ENCODE measurements at regions not wholly inside any gene's neighbourhood (a gene's known extent, or its start where the extent isn't known, plus 50 kb on each side); places are given as distances from the start of the nearest gene placed in this dataset.

GRCh38 chr16:64090327-64090726 is 1031.5 kb downstream of the CDH11 start:
- Histone ChIP-seq H3K36me3 (no peaks in the 10 kb centered on the region), H3K4me3 (no peak overlapping the region), H3K4me1 (peaks cover 0 to 18% (median 2%) of the 10 kb centered on the region in 4 donors), H3K27ac (no peak overlapping the region), H3K27me3 (no peaks in the 10 kb centered on the region), H3K9me3 (no peaks in the 10 kb centered on the region)
- TF ChIP-seq POLR2AphosphoS5 (IDR thresholded peaks at IDR 0.05) (no peak), CTCF (IDR thresholded peaks at IDR 0.05) (no peak), EP300 (IDR thresholded peaks at IDR 0.05) (no peak), POLR2A (IDR thresholded peaks at IDR 0.05) (no peak)
- intact Hi-C loops (cut with DNase I), result no loop called here
- WGBS, 2 donors, result 47 to 67% methylated on average over 2 of the region's 2 CpGs
- DNase-seq, result no peak

GRCh38 chr16:64089697-64090096 is 1032.2 kb downstream of the CDH11 start:
- Histone ChIP-seq H3K27me3 (no peaks in the 10 kb centered on the region), H3K27ac (no peak overlapping the region), H3K36me3 (no peaks in the 10 kb centered on the region), H3K9me3 (no peaks in the 10 kb centered on the region), H3K4me1 (peaks cover 0 to 18% (median 2%) of the 10 kb centered on the region in 4 donors), H3K4me3 (no peak overlapping the region)
- intact Hi-C loops (cut with DNase I), result no loop called here
- no peak for TF ChIP-seq POLR2AphosphoS5 (IDR thresholded peaks at IDR 0.05)
- peak in 2 of 4 experiments; percentile 22 to 26 for TF ChIP-seq CTCF (IDR thresholded peaks at IDR 0.05)
- no peak for DNase-seq

- no peak for DNase-seq
- 79 to 80% methylated on average over 5 of the region's 5 CpGs for WGBS, 2 donors
- no peaks in the 10 kb centered on the region for H3K9me3 ChIP-seq
- no peaks in the 10 kb centered on the region for H3K36me3 ChIP-seq
- peaks cover 0 to 10% (median 0%) of the 10 kb centered on the region in 4 donors for H3K4me1 ChIP-seq
- intact Hi-C loops (cut with DNase I), result no loop called here
- no peaks in the 10 kb centered on the region for H3K27me3 ChIP-seq
- TF ChIP-seq POLR2AphosphoS5 (IDR thresholded peaks at IDR 0.05) (no peak), CTCF (IDR thresholded peaks at IDR 0.05) (no peak), EP300 (IDR thresholded peaks at IDR 0.05) (no peak), POLR2A (IDR thresholded peaks at IDR 0.05) (no peak)
- H3K4me3 ChIP-seq, result no peak overlapping the region
- no peak overlapping the region for H3K27ac ChIP-seq
These were observed 1033.0 kb downstream of the CDH11 start for GRCh38 chr16:64088838-64089237.

- WGBS, 2 donors, result 84 to 89% methylated on average over 4 of the region's 4 CpGs
- H3K4me3 ChIP-seq, result no peak overlapping the region
- H3K27ac ChIP-seq, result no peak overlapping the region
- no peaks in the 10 kb centered on the region for H3K9me3 ChIP-seq
- H3K27me3 ChIP-seq, result no peaks in the 10 kb centered on the region
- intact Hi-C loops (cut with DNase I), result no loop called here
- no peak for DNase-seq
- TF ChIP-seq EP300 (IDR thresholded peaks at IDR 0.05) (no peak), CTCF (IDR thresholded peaks at IDR 0.05) (no peak), POLR2A (IDR thresholded peaks at IDR 0.05) (no peak), POLR2AphosphoS5 (IDR thresholded peaks at IDR 0.05) (no peak)
- H3K4me1 ChIP-seq, result no peaks in the 10 kb centered on the region
- H3K36me3 ChIP-seq, result no peaks in the 10 kb centered on the region
These were observed 1036.6 kb downstream of the CDH11 start for GRCh38 chr16:64085296-64085695.

- Histone ChIP-seq H3K9me3 (no peaks in the 10 kb centered on the region), H3K4me3 (no peak overlapping the region), H3K27ac (no peak overlapping the region), H3K27me3 (no peaks in the 10 kb centered on the region), H3K36me3 (no peaks in the 10 kb centered on the region), H3K4me1 (no peaks in the 10 kb centered on the region)
- WGBS, 2 donors, result 83 to 85% methylated on average over 3 of the region's 3 CpGs
- no peak for DNase-seq
- intact Hi-C loops (cut with DNase I), result no loop called here
- TF ChIP-seq POLR2AphosphoS5 (IDR thresholded peaks at IDR 0.05) (no peak), EP300 (IDR thresholded peaks at IDR 0.05) (no peak), POLR2A (IDR thresholded peaks at IDR 0.05) (no peak), CTCF (IDR thresholded peaks at IDR 0.05) (no peak)
These were observed 1037.2 kb downstream of the CDH11 start for GRCh38 chr16:64084706-64085105.
